Eye (tissue), 1 donor: ENCODE measurements at regions not wholly inside any gene's neighbourhood (a gene's known extent, or its start where the extent isn't known, plus 50 kb on each side); places are given as distances from the start of the nearest gene placed in this dataset.
A peak's percentile ranks its signal among the peaks of the same experiment; 100 is the strongest.

Experiments
- DNase-seq: peaks from one replicate; pipeline ENCODE4 v3.0.0-alpha.2; 2015

DNA sequence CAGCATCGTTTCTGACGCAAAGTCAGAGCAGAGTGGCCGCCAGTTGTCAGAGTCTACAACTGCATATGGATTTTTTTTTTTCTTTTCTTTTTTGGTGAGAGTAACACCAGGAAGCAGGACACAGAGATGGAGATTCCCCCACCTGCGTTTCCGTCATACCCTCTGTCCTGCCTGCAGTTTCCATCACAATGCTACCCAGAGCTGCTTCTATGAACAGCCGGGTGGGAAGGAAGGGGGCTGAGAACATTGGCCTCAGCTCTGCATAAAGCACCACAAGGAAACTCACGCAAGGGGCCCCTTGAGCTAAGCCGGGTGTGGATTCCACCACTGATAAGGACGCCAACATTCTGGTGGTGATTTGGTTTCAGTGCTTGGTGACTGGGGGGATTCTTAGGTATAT lies 183.5 kb upstream of the AFDN start:
- no peak for DNase-seq

DNA sequence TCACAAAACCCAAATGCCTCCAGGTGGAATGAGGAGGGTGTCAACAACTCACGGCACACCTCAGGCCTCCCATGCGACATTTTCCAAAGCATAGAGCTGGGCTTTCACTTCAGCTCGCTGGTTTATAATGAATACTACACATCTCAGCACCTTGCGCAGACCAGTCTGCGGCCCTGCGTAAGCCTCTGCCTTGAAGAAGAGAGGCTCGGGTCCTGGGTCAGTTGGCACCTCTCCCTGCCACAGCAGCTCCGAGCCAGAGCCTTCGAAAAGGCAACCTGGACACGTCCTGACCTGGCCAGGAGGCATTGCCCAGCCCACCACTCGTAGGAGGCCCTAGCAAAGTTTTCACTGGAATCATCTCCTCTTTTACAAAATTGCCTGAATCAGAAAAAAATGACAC lies 183.0 kb upstream of the AFDN start:
- no peak for DNase-seq

DNA sequence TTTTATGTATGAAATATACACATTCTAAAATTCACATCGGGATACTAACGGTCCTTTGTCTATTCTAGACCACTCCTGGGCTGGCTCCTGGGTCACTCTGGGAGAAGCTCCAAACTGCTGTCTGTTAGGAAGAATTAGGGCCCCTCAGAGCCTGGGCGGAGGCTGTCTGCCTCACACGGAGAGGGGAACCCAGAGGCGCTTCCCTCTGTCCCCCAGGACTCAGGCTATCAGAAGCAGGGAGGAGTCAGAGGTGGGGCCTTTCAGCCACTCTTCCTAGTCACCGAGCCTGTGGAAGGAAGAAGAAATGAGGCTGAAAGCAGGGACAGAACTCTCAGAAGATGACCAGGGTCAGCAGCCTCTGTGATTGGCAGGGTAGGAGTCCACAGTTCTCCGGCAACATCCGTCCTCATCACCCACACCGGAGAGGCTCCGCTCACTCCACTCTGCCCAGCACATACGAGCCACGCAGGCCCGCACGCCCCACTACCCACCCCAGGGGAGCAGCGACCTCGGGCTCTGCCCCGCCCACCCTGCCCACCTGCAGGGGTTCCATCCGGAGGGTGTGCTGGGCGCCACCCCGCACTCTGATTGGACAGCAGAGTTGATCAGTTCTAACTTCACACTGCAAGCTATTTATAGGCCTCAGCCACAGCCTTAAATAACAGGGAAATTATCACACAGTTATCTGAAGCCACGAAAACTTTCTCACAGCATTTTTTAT lies 182.1 kb upstream of the AFDN start:
- no peak for DNase-seq

DNA sequence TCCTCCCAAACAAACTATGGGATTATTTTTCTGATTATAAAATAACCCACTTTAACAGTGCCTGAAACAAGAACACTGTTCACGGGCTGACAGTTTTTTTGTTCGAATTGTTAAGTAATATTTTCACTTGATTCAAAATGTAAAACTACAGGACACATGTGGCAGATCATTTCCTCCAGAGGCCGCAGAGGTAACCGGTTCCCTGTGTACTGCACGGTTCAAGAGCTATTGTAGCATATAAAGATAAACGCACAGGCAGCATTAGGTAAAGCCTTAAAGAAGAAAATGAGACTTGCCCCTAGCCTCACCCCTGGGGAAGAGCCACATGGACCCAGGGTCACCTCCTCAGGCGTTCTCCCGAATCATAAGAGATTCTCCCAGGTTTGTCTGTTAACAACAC lies 181.3 kb upstream of the AFDN start:
- no peak for DNase-seq

DNA sequence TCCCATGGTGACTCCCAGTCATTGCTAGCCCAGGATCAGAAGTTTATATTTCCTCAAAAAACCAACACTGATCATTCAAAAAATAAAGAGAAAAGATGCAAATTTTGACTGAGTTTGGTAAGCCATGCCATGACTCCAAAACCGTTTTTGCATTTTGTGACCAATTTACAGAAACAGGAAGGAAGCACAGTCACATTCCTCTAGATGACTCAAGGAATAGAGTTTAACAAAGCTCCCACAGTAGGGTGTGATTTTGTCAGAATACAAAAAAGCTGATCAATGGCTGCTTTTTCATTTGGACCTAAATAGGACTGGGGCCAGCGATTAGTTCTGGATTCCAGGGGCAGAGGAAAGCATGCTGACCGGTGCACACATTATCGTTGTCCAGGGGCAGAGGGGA lies 179.4 kb upstream of the AFDN start:
- DNase-seq: no peak

DNA sequence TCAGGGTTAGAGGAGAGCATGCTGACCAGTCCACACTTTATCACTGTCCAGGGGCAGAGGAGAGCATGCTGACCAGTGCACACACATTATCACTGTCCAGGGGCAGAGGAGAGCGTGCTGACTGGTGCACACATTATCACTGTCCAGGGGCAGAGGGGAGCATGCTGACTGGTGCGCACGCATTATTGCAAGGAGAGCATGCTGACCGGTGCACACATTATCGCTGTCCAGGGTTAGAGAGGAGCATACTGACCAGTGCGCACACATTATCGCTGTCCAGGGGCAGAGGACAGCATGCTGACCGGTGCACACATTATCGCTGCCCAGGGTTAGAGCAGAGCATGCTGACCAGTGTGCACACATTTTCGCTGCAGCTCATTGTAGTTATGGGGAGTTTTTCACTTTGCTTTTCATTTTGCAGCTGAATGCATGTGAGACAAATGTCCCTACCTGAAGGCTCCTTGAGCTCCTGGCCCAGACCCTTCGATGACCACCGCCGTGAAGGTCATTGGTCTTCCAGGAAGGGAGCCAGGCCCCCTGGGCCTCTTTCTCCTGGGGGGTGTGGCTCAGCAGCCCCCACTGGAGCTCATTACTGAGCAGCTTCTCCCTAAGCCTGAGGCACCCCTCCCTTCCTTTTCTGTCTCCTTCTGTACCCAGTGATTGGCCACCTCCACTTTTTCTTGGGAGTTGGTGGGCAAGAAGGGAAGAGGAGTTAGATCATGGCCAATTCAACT lies 178.8 kb upstream of the AFDN start:
- DNase-seq: no peak

DNA sequence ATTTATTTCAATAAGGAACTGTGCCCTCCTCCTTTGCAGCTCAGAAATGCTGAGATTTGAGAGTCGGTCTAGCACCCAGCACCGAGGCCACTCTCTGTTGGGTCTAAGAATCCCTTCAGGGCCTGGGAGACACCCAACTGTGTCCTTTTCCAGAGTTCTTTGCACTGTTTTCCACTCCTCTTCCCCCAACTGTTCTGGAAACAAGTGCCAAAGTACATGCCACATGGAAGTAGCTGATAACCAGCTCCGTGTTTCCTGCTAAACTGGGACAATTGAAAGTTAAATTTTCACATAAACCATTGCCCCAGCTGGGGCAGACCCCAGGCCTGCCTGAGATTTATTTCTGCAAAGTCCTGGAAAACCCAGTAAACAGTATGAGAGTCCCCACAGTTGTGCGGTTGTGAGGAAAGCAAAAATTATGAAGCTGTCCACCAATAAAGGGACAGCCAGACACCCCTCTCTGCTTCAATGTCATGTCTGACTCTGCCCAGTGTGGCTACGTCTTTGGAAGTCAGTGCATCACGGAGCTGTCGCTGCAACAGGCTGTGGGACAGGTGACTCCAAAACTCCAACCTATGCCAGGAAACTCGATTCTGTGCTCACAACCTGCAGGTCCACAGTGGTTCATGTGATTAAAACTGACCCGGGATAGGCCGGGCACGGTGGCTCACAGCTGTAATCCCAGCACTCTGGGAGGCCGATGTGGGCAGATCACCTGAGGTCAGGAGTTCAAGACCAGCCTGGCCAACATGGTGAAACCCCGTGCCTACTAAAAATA lies 178.0 kb upstream of the AFDN start:
- DNase-seq: no peak

DNA sequence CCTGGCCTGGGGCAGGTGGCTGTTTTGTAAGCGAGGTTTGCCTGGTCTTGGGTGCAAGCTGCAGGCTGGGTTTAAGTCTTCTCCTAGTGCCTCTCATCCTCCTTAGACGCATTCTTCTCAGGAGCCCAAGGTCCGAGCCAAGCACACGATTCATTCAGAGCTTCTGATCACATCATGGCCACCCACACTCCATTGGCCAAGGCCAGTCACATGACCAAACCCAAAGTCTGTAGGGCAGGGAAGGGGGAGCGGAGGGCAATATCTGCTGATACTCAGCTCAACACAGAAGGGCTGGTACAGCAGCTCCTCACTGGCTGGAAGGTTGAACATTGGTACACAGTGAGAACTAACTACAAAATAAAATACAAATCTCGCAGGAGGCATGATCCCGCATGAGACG lies 177.2 kb upstream of the AFDN start:
- no peak for DNase-seq

DNA sequence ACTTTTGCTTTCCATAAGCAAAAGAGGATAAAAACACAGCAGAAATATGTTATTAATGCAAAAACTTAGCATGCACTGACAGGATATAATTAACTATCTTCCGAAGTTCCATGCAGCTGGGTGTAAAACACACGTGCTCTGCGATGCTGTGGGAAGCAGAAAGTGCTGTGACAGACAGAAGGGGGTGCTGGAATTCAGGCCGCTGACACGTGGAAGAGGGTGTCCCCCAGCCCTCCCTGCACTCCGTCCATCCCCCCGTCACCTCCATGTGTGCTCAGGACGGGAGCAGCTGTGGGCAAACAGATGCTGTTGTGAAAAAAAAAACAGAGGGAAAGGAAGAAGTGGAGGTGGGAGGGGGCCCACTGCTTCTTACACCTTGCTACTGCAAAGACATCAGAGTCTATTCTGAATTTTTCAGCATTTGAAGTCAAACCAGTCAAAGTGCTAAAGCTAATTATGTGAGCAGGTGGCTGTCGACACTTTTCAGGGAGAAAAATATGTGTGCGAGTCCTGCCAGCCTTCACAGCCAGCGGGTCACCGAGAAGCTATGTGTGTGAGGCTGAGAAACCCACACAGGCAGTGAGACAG lies 175.9 kb upstream of the AFDN start:
- no peak for DNase-seq

DNA sequence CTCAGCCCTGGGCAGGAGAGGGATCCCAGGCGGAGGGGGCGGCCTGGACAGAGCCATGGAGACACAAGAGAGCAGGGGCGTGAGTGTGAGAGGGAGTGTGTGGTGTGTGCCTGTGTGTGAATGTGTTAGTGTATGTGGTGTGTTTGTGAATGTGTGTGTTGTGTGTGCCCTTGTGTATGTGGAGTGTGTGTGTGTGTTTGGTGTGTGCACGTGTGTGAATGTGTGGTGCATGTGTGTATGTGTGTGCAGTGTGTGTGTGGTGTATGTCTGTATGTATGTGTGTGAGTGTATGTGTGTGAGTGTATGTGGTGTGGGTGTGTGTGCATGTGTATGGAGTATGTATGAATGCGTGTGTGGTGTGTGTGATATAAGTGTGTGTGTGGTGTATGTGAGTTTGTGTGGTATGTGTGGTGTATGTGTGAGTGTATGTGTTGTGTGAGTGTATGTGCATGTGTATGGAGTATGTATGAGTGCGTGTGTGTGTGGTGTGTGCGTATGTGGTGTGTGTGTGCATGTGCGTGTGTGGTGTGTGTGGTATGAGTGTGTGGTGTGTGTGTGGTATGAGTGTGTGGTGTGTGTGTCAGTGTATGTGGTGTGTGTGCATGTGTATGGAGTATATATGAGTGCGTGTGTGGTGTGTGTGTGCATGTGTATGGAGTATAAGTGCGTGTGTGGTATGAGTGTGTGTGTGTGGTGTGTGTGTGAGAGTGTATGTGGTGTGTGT lies 175.2 kb upstream of the AFDN start:
- no peak for DNase-seq

DNA sequence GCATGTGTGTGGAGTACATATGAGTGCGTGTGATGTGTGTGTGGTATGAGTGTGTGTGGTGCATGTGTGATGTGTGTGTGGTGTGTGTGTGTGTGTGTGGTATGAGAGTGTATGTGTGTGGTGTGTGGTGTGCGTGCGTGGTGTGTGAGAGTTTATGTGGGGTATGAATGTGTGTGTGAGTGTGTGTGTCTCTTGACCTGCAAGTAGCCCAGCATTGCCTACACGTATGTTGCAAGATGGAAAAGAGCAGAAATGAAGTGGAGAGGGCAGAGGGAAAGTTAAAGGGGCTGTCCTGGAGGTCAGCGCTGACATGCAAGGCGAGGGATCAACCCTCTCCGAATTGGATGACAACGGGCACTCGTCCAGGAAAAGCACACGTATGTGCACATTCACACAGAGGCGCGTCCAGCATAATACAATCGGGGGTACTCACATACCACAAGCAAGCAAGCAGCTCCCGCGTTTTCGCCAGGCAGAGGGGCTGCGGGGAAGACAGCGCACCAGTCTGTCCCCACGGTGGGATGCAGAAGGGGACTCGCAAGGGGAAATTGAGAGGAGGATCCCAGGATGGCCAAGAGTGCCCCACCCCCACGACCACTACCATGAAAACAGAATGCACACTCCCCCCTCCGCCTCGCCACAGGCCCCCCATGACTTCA lies 174.5 kb upstream of the AFDN start:
- DNase-seq: no peak

DNA sequence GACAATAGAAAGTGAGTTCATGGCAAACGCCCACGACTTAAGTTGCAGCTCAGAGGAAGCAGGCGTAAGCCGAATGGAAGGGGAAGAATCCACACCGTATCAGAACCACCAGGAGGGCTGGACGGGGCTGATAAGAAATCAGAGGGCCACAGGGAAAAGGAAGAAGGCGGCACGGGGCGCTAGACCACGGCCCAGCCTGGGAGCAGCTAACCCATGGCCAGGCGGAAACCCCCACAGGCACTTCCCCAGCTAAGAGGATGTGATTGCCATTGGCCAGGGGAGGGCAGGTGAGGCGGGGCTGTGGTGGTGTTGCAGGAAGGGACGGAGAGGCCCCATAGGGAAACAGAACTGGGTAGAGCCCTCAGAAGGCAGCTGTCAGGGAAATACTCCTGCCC lies 174.0 kb upstream of the AFDN start:
- DNase-seq: no peak

DNA sequence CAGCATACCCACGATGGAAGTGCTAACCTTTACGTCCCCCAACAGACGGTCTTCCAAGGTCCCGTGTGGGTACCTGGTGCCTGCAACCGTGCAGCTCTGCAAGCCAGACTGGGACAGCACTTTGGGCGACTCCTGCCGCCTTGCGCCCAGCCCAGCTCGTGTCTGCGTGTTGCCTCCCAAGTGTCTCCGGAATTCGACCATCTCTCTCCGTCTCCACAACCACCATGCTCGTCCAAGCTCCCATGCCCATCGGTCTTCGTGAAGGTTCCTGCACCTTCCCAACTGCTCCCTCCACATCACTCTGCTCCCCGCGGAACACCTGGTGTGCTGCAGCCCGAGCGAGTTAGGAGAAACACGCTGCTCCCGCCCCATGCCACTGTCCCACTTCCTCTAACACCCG lies 173.2 kb upstream of the AFDN start:
- no peak for DNase-seq

DNA sequence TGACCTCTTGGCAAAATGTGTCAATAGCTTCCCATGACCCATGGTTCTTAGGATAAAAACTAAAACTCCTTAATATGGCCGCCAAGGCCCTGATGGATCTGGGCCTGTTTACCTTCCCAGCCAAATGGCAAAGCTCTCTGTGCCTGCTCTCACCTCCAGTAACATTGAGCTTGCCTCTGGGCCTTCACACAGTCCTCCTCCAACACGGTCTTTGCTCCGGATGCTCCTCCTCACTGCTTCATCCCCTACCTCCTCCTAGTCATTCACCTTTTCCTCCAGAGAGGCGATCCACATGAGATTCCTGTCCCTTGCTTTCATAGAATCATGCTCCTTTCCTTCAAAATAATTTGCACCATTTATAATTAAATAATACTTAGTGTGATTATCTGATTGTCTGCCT lies 172.3 kb upstream of the AFDN start:
- no peak for DNase-seq

DNA sequence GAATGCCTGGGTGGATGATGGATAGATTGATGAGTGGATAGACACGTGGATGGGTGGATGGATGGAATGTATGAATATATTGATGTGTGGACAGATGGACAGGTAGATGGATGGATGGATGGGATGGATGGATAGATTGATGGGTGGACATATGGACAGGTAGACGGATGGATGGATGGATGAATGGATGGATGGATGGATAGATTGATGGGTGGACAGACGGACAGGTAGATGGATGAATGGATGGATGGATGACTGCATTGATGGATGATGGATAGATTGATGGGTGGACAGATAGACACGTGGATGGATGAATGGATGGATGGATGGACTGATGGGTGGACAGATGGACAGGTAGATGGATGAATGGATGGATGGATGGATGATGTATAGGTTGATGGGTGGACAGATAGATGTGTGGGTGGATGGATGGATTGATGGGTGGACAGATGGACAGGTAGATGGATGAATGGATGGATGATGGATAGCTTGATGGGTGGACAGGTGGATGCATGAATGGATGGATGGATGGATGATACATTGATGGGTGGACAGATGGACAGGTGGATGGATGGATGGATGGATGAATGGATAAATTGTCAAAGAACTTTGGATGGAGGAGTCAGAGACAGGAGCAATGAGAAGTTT lies 171.4 kb upstream of the AFDN start:
- DNase-seq: no peak

DNA sequence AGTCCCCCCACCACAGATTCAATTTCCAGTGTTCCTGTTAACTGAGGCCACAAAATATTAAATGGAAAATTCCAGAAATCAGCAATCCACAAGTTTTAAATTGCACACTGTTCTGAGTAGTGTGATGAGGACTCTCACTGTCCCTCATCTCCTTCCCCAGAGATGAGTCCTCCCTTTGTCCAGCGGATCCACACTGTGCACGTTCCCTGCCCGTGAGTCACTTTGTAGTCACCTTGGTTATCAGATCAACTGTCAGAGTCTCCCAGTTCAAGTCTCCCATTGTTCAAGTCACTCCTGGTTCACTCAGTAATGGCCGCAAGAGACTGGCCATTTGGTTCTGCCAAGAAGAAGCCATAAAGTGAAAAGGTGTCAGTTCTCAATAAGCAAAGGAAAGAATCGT lies 168.6 kb upstream of the AFDN start:
- no peak for DNase-seq

DNA sequence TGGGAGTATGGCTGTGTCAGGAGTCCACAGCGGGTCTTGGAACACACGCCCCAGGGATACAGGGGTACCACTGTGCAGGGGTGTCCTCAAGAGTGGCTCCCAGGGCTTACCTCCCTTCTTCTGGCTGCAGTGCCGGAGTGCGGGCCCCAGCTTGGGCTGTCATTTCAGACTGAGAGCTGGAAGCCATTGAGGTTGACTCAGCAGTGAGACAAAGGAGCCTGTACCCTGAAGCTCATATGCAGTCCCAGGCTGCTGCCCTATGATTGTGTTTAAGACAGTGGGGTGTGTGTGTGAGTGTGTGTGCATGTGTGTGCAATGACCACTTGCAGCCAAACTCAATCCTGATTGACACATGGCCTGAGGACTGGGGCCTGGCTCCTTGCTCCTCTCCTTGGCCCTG lies 167.7 kb upstream of the AFDN start:
- no peak for DNase-seq

DNA sequence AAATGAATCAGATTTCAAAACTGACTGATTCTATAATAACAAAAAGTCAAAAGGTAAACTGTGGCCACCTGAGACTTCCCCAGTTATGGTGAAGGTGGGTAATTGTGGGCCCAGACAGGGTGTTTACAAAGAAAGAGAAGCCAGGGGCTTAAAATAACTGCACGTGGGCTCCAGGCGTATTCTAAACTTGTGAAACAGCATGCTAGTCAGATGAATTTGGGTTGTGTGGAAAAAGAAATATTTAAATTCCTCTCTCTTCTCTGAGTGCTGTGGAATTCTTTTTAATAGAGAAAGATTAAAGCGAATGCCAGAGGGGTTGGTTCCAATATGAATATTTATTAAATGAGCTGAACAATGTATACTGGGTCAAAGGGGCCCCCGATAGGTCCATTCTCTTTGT lies 166.3 kb upstream of the AFDN start:
- DNase-seq: no peak

DNA sequence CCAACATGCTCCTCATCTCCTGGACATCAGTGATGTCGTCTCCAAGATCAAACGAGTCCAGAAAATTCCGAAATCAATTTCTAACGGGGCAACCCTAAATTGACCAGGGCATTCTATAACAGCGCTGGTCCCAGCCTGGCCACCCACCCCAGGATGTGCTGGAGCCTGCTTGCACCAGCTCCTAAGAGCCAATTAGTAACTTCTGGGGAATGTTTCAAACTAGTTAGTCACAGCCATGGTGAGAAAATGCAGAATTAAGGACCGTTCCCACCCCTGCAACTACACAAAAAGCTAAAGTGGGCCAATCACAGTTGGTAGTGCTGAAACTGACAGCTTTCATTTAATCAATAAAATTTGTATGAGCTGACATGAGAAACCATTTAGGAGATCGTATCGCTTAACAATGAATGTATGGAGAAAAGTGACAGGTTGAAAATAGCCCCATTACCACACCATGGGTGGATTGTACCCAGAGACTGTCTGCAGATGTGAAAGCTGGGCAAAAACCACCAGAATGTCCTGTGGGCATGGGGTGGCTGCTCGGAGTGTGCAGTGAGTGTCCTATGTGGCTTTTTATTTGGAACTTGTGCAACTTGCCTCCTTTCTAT lies 165.7 kb upstream of the AFDN start:
- peak; percentile 41 for DNase-seq

DNA sequence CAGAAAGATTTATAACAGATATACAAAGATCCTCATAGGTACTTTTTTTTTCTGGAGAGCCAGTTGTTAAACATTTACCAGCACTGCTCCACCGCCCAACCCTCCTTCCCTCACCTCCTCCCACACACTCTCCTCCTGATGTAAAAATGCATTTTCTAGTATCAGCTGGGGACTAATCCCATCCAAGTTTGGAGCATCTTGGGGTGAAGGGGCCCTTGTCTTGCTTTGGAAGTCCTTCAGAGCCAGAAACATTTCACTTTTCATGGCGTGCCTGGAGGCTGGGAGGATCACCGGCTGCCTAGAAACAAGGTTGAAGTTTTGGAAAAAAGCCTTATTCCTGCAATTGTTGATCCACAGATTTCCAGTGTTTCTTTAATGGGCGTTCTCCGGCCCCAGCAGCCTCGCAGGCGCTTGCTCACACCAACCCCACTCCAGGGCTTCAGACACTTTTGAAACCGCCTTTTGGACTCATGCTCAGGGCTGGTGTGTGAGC lies 165.1 kb upstream of the AFDN start:
- DNase-seq: peak; percentile 33
